ENCODE measurements at regions not wholly inside any gene's neighbourhood (a gene's known extent, or its start where the extent isn't known, plus 50 kb on each side); places are given as distances from the start of the nearest gene placed in this dataset.

- H3K4me3 ChIP-seq (ENCODE audit: low read depth, low read length): no peak overlapping the region
- peak; percentile 10 for DNase-seq (ENCODE audit: low read depth)
- no peaks in the 10 kb centered on the region for H3K36me3 ChIP-seq (ENCODE audit: control insufficient read depth, insufficient read depth, low read length)
- no peak for TF ChIP-seq CTCF (IDR thresholded peaks at IDR 0.05; ENCODE audit: insufficient read depth, low read length, poor library complexity, severe bottlenecking)
- no peaks in the 10 kb centered on the region for H3K27me3 ChIP-seq (ENCODE audit: control insufficient read depth, insufficient read depth, low read length)
Observed at GRCh38 chr1:220368352-220369265, 96.4 kb upstream of the RAB3GAP2 start.

- no peaks in the 10 kb centered on the region for H3K27me3 ChIP-seq (ENCODE audit: control insufficient read depth, insufficient read depth, low read length)
- no peak for DNase-seq (ENCODE audit: low read depth)
- TF ChIP-seq CTCF (IDR thresholded peaks at IDR 0.05; ENCODE audit: insufficient read depth, low read length, poor library complexity, severe bottlenecking): no peak
- no peaks in the 10 kb centered on the region for H3K36me3 ChIP-seq (ENCODE audit: control insufficient read depth, insufficient read depth, low read length)
- H3K4me3 ChIP-seq (ENCODE audit: low read depth, low read length): no peak overlapping the region
Observed at GRCh38 chr1:220367833-220368232, 95.6 kb upstream of the RAB3GAP2 start.

GRCh38 chr1:220366269-220366668 is 94.0 kb upstream of the RAB3GAP2 start:
- no peak for DNase-seq (ENCODE audit: low read depth)
- no peak for TF ChIP-seq CTCF (IDR thresholded peaks at IDR 0.05; ENCODE audit: insufficient read depth, low read length, poor library complexity, severe bottlenecking)
- no peak overlapping the region for H3K4me3 ChIP-seq (ENCODE audit: low read depth, low read length)
- no peaks in the 10 kb centered on the region for H3K36me3 ChIP-seq (ENCODE audit: control insufficient read depth, insufficient read depth, low read length)
- H3K27me3 ChIP-seq (ENCODE audit: control insufficient read depth, insufficient read depth, low read length): no peaks in the 10 kb centered on the region

GRCh38 chr1:220363196-220363837 is 91.1 kb upstream of the RAB3GAP2 start:
- Histone ChIP-seq H3K4me3 (ENCODE audit: low read depth, low read length) (no peak overlapping the region), H3K36me3 (ENCODE audit: control insufficient read depth, insufficient read depth, low read length) (no peaks in the 10 kb centered on the region), H3K27me3 (ENCODE audit: control insufficient read depth, insufficient read depth, low read length) (no peaks in the 10 kb centered on the region)
- TF ChIP-seq CTCF (IDR thresholded peaks at IDR 0.05; ENCODE audit: insufficient read depth, low read length, poor library complexity, severe bottlenecking): no peak
- no peak for DNase-seq (ENCODE audit: low read depth)

GRCh38 chr1:220356981-220357850 is 85.0 kb upstream of the RAB3GAP2 start:
- TF ChIP-seq CTCF (IDR thresholded peaks at IDR 0.05; ENCODE audit: insufficient read depth, low read length, poor library complexity, severe bottlenecking): no peak

More at GRCh38 chr1:220356981-220357850, 85.0 kb upstream of the RAB3GAP2 start:
- no peaks in the 10 kb centered on the region for H3K36me3 ChIP-seq (ENCODE audit: control insufficient read depth, insufficient read depth, low read length)
- no peak for DNase-seq (ENCODE audit: low read depth)
- H3K4me3 ChIP-seq (ENCODE audit: low read depth, low read length): no peak overlapping the region
- no peaks in the 10 kb centered on the region for H3K27me3 ChIP-seq (ENCODE audit: control insufficient read depth, insufficient read depth, low read length)

Measured in kidney epithelial cell (primary cell).